Keratinocyte (primary cell): ENCODE measurements at regions not wholly inside any gene's neighbourhood (a gene's known extent, or its start where the extent isn't known, plus 50 kb on each side); places are given as distances from the start of the nearest gene placed in this dataset.
"Not testable (repeated sequence)": the region's sequence is repeated elsewhere in the genome, so short reads cannot be mapped to it uniquely, and the experiment has no call there.

Experiments
- DNase-seq: peaks from one replicate; pipeline ENCODE4 v3.0.0-alpha.2; 2011; ENCODE audit warnings: low read depth, missing footprints, low spot score
- FAIRE-seq: peaks from 2 replicates; lab custom pipeline; 2011; peaks lifted over from hg19 to GRCh38; lab: Jason Lieb, UNC
- H2AFZ ChIP-seq: 2 replicates; pipeline ENCODE4 v1.6.0; 2012; ENCODE audit warnings: low read length, control low read depth, inconsistent platforms; ENCODE audit not compliant: control insufficient read depth
- H3K27ac ChIP-seq: 2 replicates; pipeline ENCODE4 v1.5.1; 2011; ENCODE audit warnings: low read length; ENCODE audit not compliant: control insufficient read depth, insufficient read depth
- H3K27me3 ChIP-seq: 3 replicates; pipeline ENCODE4 v1.6.0; 2011; ENCODE audit warnings: low read length; ENCODE audit not compliant: control insufficient read depth, insufficient read depth; ENCODE audit errors: extremely low read depth
- H3K36me3 ChIP-seq, 2 experiments: 2 replicates in 1 of 2; 3 replicates in 1 of 2; pipeline ENCODE4 v1.5.1; 2011; ENCODE audit warnings: low read length in 2 of 2, mild to moderate bottlenecking in 1 of 2; ENCODE audit not compliant: control insufficient read depth in 2 of 2, insufficient read depth in 2 of 2; ENCODE audit errors: extremely low read depth in 1 of 2
- H3K4me1 ChIP-seq: 3 replicates; pipeline ENCODE4 v1.5.1; 2011; ENCODE audit warnings: low read length; ENCODE audit not compliant: control insufficient read depth, insufficient read depth; ENCODE audit errors: extremely low read depth
- H3K4me2 ChIP-seq: 3 replicates; pipeline ENCODE4 v1.6.0; 2011; ENCODE audit warnings: low read depth, low read length; ENCODE audit not compliant: control insufficient read depth, insufficient read depth; ENCODE audit errors: extremely low read depth
- H3K4me3 ChIP-seq, 3 experiments: fragments of 200-600 bp in 1 of 3; sonication (generic) in 1 of 3; 2 replicates in 2 of 3; 3 replicates in 1 of 3; pipeline ENCODE4 v1.5.1; 2011 to 2016; ENCODE audit warnings: low read length in 3 of 3, mild to moderate bottlenecking in 3 of 3, control low read depth in 2 of 3, inconsistent platforms in 1 of 3, low read depth in 1 of 3, mixed read lengths in 1 of 3, mixed run types in 1 of 3, moderate library complexity in 1 of 3; ENCODE audit not compliant: control insufficient read depth in 2 of 3, insufficient read depth in 2 of 3; ENCODE audit errors: extremely low read depth in 1 of 3
- H3K79me2 ChIP-seq: 2 replicates; pipeline ENCODE4 v1.6.0; 2012; ENCODE audit warnings: low read length; ENCODE audit not compliant: control insufficient read depth, insufficient read depth
- H3K9ac ChIP-seq: 3 replicates; pipeline ENCODE4 v1.6.0; 2011; ENCODE audit warnings: low read length; ENCODE audit not compliant: control insufficient read depth, insufficient read depth; ENCODE audit errors: extremely low read depth
- H3K9me1 ChIP-seq: 3 replicates; pipeline ENCODE4 v1.6.0; 2011; ENCODE audit warnings: low read length; ENCODE audit not compliant: control insufficient read depth, insufficient read depth; ENCODE audit errors: extremely low read depth
- H3K9me3 ChIP-seq: 2 replicates; pipeline ENCODE4 v1.5.1; 2012; ENCODE audit warnings: low read depth, low read length; ENCODE audit not compliant: control insufficient read depth
- H4K20me1 ChIP-seq: 3 replicates; pipeline ENCODE4 v1.6.0; 2011; ENCODE audit warnings: low read length; ENCODE audit not compliant: control insufficient read depth, insufficient read depth; ENCODE audit errors: extremely low read depth
- EZH2 ChIP-seq: IDR thresholded peaks from one replicate; pipeline ENCODE4 v1.6.1; 2012; ENCODE audit warnings: inconsistent platforms, mild to moderate bottlenecking, low read length, moderate library complexity
- dilution Hi-C: fragments of 300-500 bp; cut with MboI; formaldehyde crosslinking; loops from one replicate; pipeline ENCODE4 v1.7.0; 2020; ENCODE audit warnings: low sequenced_read_pairs; ENCODE audit not compliant: extremely low pct_ligation_motif_present
- TF ChIP-seq, protein P1 (sequence below), 3 experiments: IDR thresholded peaks in 1 of 3; conservative IDR thresholded peaks in 1 of 3; optimal IDR thresholded peaks in 1 of 3; 2 replicates in 2 of 3; 3 replicates in 1 of 3; pipeline versions ENCODE3 to v1.5.1; 2011; ENCODE audit warnings: low read length in 3 of 3, mild to moderate bottlenecking in 3 of 3, moderate library complexity in 2 of 3, control low read depth in 1 of 3, inconsistent platforms in 1 of 3; ENCODE audit not compliant: insufficient read depth in 2 of 3; ENCODE audit errors: extremely low read depth in 1 of 3

GRCh38 chr11:134957540-134958335 is 545.7 kb upstream of the B3GAT1 start:
- Histone ChIP-seq H3K9me3 (peaks cover 4% of the 10 kb centered on the region), H3K4me3 (no peak overlapping the region), H3K36me3 (no peaks in the 10 kb centered on the region), H4K20me1 (no peaks in the 10 kb centered on the region), H3K9ac (no peak overlapping the region), H3K27ac (no peak overlapping the region), H3K4me2 (no peak overlapping the region), H2AFZ (no peak overlapping the region), H3K9me1 (no peaks in the 10 kb centered on the region), H3K4me1 (no peaks in the 10 kb centered on the region), H3K79me2 (no peaks in the 10 kb centered on the region), H3K27me3 (no peaks in the 10 kb centered on the region)
- DNase-seq (no peak), FAIRE-seq (no peak)
- dilution Hi-C loops: no loop called here
- no peak for TF ChIP-seq EZH2
- TF ChIP-seq, protein P1, sequence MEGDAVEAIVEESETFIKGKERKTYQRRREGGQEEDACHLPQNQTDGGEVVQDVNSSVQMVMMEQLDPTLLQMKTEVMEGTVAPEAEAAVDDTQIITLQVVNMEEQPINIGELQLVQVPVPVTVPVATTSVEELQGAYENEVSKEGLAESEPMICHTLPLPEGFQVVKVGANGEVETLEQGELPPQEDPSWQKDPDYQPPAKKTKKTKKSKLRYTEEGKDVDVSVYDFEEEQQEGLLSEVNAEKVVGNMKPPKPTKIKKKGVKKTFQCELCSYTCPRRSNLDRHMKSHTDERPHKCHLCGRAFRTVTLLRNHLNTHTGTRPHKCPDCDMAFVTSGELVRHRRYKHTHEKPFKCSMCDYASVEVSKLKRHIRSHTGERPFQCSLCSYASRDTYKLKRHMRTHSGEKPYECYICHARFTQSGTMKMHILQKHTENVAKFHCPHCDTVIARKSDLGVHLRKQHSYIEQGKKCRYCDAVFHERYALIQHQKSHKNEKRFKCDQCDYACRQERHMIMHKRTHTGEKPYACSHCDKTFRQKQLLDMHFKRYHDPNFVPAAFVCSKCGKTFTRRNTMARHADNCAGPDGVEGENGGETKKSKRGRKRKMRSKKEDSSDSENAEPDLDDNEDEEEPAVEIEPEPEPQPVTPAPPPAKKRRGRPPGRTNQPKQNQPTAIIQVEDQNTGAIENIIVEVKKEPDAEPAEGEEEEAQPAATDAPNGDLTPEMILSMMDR (optimal IDR thresholded peaks at IDR 0.05 in 1 of 3, IDR thresholded peaks at IDR 0.05 in 1 of 3, conservative IDR thresholded peaks at IDR 0.05 in 1 of 3; ENCODE audit: extremely low read depth in 1 of 3, insufficient read depth in 2 of 3, low read length in 3 of 3): no peak

- no peaks in the 10 kb centered on the region for H4K20me1 ChIP-seq
- dilution Hi-C loops: no loop called here
- no peak overlapping the region for H3K27ac ChIP-seq
- no peak overlapping the region for H2AFZ ChIP-seq
- no peak overlapping the region for H3K9ac ChIP-seq
- DNase-seq (no peak), FAIRE-seq (no peak)
- no peak overlapping the region for H3K4me3 ChIP-seq
- no peaks in the 10 kb centered on the region for H3K79me2 ChIP-seq
- no peaks in the 10 kb centered on the region for H3K9me1 ChIP-seq
- H3K36me3 ChIP-seq: no peaks in the 10 kb centered on the region
- TF ChIP-seq, protein P1 (optimal IDR thresholded peaks at IDR 0.05 in 1 of 3, IDR thresholded peaks at IDR 0.05 in 1 of 3, conservative IDR thresholded peaks at IDR 0.05 in 1 of 3; ENCODE audit: extremely low read depth in 1 of 3, insufficient read depth in 2 of 3, low read length in 3 of 3): no peak
- TF ChIP-seq EZH2: no peak
- H3K9me3 ChIP-seq: peaks cover 4% of the 10 kb centered on the region
- H3K27me3 ChIP-seq: no peaks in the 10 kb centered on the region
- no peak overlapping the region for H3K4me2 ChIP-seq
- H3K4me1 ChIP-seq: no peaks in the 10 kb centered on the region
These were observed 544.6 kb upstream of the B3GAT1 start for GRCh38 chr11:134956450-134957210.

GRCh38 chr11:134955970-134956369 is 543.9 kb upstream of the B3GAT1 start:
- FAIRE-seq, H3K4me2 ChIP-seq, H3K9me3 ChIP-seq, H3K9me1 ChIP-seq, H3K27ac ChIP-seq, H3K4me3 ChIP-seq, H2AFZ ChIP-seq, H4K20me1 ChIP-seq, dilution Hi-C loops, H3K9ac ChIP-seq, H3K27me3 ChIP-seq, DNase-seq, H3K36me3 ChIP-seq, H3K4me1 ChIP-seq, H3K79me2 ChIP-seq: not testable (repeated sequence)
